ENCODE measurements at regions not wholly inside any gene's neighbourhood (a gene's known extent, or its start where the extent isn't known, plus 50 kb on each side); places are given as distances from the start of the nearest gene placed in this dataset.

- Mint-ChIP-seq H3K4me1 (ENCODE audit: low read depth) (peaks cover 5% of the 10 kb centered on the region), H3K36me3 (ENCODE audit: insufficient read depth) (no peaks in the 10 kb centered on the region), H3K27me3 (ENCODE audit: low read depth) (no peaks in the 10 kb centered on the region), H3K9me3 (no peaks in the 10 kb centered on the region), H3K4me3 (no peak overlapping the region)
- ATAC-seq: no peak
- DNase-seq: no peak
Measured at GRCh38 chr10:31754803-31755624, 173.6 kb downstream of the ARHGAP12 start.

GRCh38 chr10:31753681-31754080 is 174.9 kb downstream of the ARHGAP12 start:
- Mint-ChIP-seq H3K27me3 (ENCODE audit: low read depth) (no peaks in the 10 kb centered on the region), H3K9me3 (no peaks in the 10 kb centered on the region), H3K36me3 (ENCODE audit: insufficient read depth) (no peaks in the 10 kb centered on the region), H3K4me3 (no peak overlapping the region), H3K4me1 (ENCODE audit: low read depth) (peaks cover 2% of the 10 kb centered on the region)
- DNase-seq (no peak), ATAC-seq (no peak)

GRCh38 chr10:31752170-31752569 is 176.5 kb downstream of the ARHGAP12 start:
- no peak for ATAC-seq
- Mint-ChIP-seq H3K9me3 (no peaks in the 10 kb centered on the region), H3K36me3 (ENCODE audit: insufficient read depth) (no peaks in the 10 kb centered on the region), H3K4me1 (ENCODE audit: low read depth) (no peaks in the 10 kb centered on the region), H3K4me3 (no peak overlapping the region), H3K27me3 (ENCODE audit: low read depth) (no peaks in the 10 kb centered on the region)
- no peak for DNase-seq

- no peak for DNase-seq
- Mint-ChIP-seq H3K9me3 (no peaks in the 10 kb centered on the region), H3K4me3 (no peak overlapping the region), H3K4me1 (ENCODE audit: low read depth) (peaks cover 3% of the 10 kb centered on the region), H3K36me3 (ENCODE audit: insufficient read depth) (no peaks in the 10 kb centered on the region), H3K27me3 (ENCODE audit: low read depth) (no peaks in the 10 kb centered on the region)
- no peak for ATAC-seq
Measured at GRCh38 chr10:31751738-31752080, 176.9 kb downstream of the ARHGAP12 start.

GRCh38 chr10:31751051-31751737 is 177.4 kb downstream of the ARHGAP12 start:
- H3K4me1 Mint-ChIP-seq (ENCODE audit: low read depth): peaks cover 4% of the 10 kb centered on the region

GRCh38 chr10:31749981-31750840 is 178.4 kb downstream of the ARHGAP12 start:
- DNase-seq (no peak), ATAC-seq (no peak)
- H3K9me3 Mint-ChIP-seq: no peaks in the 10 kb centered on the region
- H3K4me3 Mint-ChIP-seq: no peak overlapping the region
- H3K27me3 Mint-ChIP-seq (ENCODE audit: low read depth): no peaks in the 10 kb centered on the region
- peaks cover 14% of the 10 kb centered on the region for H3K4me1 Mint-ChIP-seq (ENCODE audit: low read depth)
- no peaks in the 10 kb centered on the region for H3K36me3 Mint-ChIP-seq (ENCODE audit: insufficient read depth)

More at GRCh38 chr10:31751051-31751737, 177.4 kb downstream of the ARHGAP12 start:
- Mint-ChIP-seq H3K36me3 (ENCODE audit: insufficient read depth) (no peaks in the 10 kb centered on the region), H3K9me3 (no peaks in the 10 kb centered on the region), H3K4me3 (no peak overlapping the region), H3K27me3 (ENCODE audit: low read depth) (no peaks in the 10 kb centered on the region)
- no peak for DNase-seq
- no peak for ATAC-seq

GRCh38 chr10:31749301-31749700 is 179.3 kb downstream of the ARHGAP12 start:
- Mint-ChIP-seq H3K4me3 (no peak overlapping the region), H3K4me1 (ENCODE audit: low read depth) (peaks cover 22% of the 10 kb centered on the region), H3K36me3 (ENCODE audit: insufficient read depth) (no peaks in the 10 kb centered on the region), H3K27me3 (ENCODE audit: low read depth) (no peaks in the 10 kb centered on the region), H3K9me3 (no peaks in the 10 kb centered on the region)
- no peak for ATAC-seq
- DNase-seq: no peak

- H3K4me1 Mint-ChIP-seq (ENCODE audit: low read depth): peaks cover 30% of the 10 kb centered on the region
- ATAC-seq (peak; percentile 98), DNase-seq (peak; percentile 34)
- no peak overlapping the region for H3K4me3 Mint-ChIP-seq
- no peaks in the 10 kb centered on the region for H3K9me3 Mint-ChIP-seq
- H3K36me3 Mint-ChIP-seq (ENCODE audit: insufficient read depth): no peaks in the 10 kb centered on the region
- no peaks in the 10 kb centered on the region for H3K27me3 Mint-ChIP-seq (ENCODE audit: low read depth)
Measured at GRCh38 chr10:31745612-31746376, 182.8 kb downstream of the ARHGAP12 start.

- H3K4me1 Mint-ChIP-seq (ENCODE audit: low read depth): peaks cover 30% of the 10 kb centered on the region
- no peak for DNase-seq
- no peaks in the 10 kb centered on the region for H3K36me3 Mint-ChIP-seq (ENCODE audit: insufficient read depth)
- no peak overlapping the region for H3K4me3 Mint-ChIP-seq
- H3K9me3 Mint-ChIP-seq: no peaks in the 10 kb centered on the region
- H3K27me3 Mint-ChIP-seq (ENCODE audit: low read depth): no peaks in the 10 kb centered on the region
- ATAC-seq: no peak
Measured at GRCh38 chr10:31744025-31744424, 184.6 kb downstream of the ARHGAP12 start.

GRCh38 chr10:31742255-31742654 is 186.4 kb downstream of the ARHGAP12 start:
- no peak overlapping the region for H3K4me3 Mint-ChIP-seq
- no peaks in the 10 kb centered on the region for H3K9me3 Mint-ChIP-seq
- DNase-seq (no peak), ATAC-seq (no peak)
- H3K27me3 Mint-ChIP-seq (ENCODE audit: low read depth): no peaks in the 10 kb centered on the region
- H3K4me1 Mint-ChIP-seq (ENCODE audit: low read depth): peaks cover 30% of the 10 kb centered on the region
- no peaks in the 10 kb centered on the region for H3K36me3 Mint-ChIP-seq (ENCODE audit: insufficient read depth)

GRCh38 chr10:31741473-31741872 is 187.2 kb downstream of the ARHGAP12 start:
- H3K36me3 Mint-ChIP-seq (ENCODE audit: insufficient read depth): no peaks in the 10 kb centered on the region
- ATAC-seq: no peak
- H3K4me1 Mint-ChIP-seq (ENCODE audit: low read depth): peaks cover 27% of the 10 kb centered on the region

GRCh38 chr10:31739711-31740110 is 188.9 kb downstream of the ARHGAP12 start:
- Mint-ChIP-seq H3K4me1 (ENCODE audit: low read depth) (peaks cover 12% of the 10 kb centered on the region), H3K27me3 (ENCODE audit: low read depth) (no peaks in the 10 kb centered on the region), H3K9me3 (peaks cover 5% of the 10 kb centered on the region), H3K4me3 (no peak overlapping the region), H3K36me3 (ENCODE audit: insufficient read depth) (no peaks in the 10 kb centered on the region)
- ATAC-seq (no peak), DNase-seq (no peak)

More at GRCh38 chr10:31741473-31741872, 187.2 kb downstream of the ARHGAP12 start:
- Mint-ChIP-seq H3K4me3 (no peak overlapping the region), H3K9me3 (peaks cover 5% of the 10 kb centered on the region), H3K27me3 (ENCODE audit: low read depth) (no peaks in the 10 kb centered on the region)
- no peak for DNase-seq

GRCh38 chr10:31739146-31739545 is 189.5 kb downstream of the ARHGAP12 start:
- H3K9me3 Mint-ChIP-seq: peaks cover 5% of the 10 kb centered on the region
- ATAC-seq (no peak), DNase-seq (no peak)
- peaks cover 8% of the 10 kb centered on the region for H3K4me1 Mint-ChIP-seq (ENCODE audit: low read depth)
- no peaks in the 10 kb centered on the region for H3K36me3 Mint-ChIP-seq (ENCODE audit: insufficient read depth)
- no peaks in the 10 kb centered on the region for H3K27me3 Mint-ChIP-seq (ENCODE audit: low read depth)
- H3K4me3 Mint-ChIP-seq: no peak overlapping the region

- Mint-ChIP-seq H3K4me1 (ENCODE audit: low read depth) (no peaks in the 10 kb centered on the region), H3K4me3 (no peak overlapping the region), H3K27me3 (ENCODE audit: low read depth) (peaks cover 9% of the 10 kb centered on the region), H3K36me3 (ENCODE audit: insufficient read depth) (no peaks in the 10 kb centered on the region), H3K9me3 (no peaks in the 10 kb centered on the region)
- DNase-seq (no peak), ATAC-seq (no peak)
Measured at GRCh38 chr10:31731711-31732110, 196.9 kb downstream of the ARHGAP12 start.
